OCI-LY3 (cell line): ENCODE measurements at regions not wholly inside any gene's neighbourhood (a gene's known extent, or its start where the extent isn't known, plus 50 kb on each side); places are given as distances from the start of the nearest gene placed in this dataset.

Source experiments
- H2AFZ ChIP-seq: fragments of 200-600, 300-600 bp; shearing (Covaris generic); 2 replicates; pipeline ENCODE4 v1.6.0; 2014; ENCODE audit warnings: antibody characterized with exemption, low read depth, low read length
- H3K27ac ChIP-seq: fragments of 200-600, 300-600 bp; sonication (generic); 2 replicates; pipeline ENCODE4 v1.5.1; 2014; ENCODE audit warnings: mild to moderate bottlenecking, low read length, moderate library complexity, mixed read lengths
- H3K27me3 ChIP-seq: fragments of 200-600, 300-600 bp; sonication (generic); 2 replicates; pipeline ENCODE4 v1.6.1; 2014; ENCODE audit warnings: low read depth, low read length, mixed read lengths
- H3K36me3 ChIP-seq: fragments of 200-600, 300-600 bp; sonication (generic); replicated peaks from 2 replicates; pipeline ENCODE3; 2014; ENCODE audit warnings: low read depth, low read length, mixed read lengths
- H3K4me1 ChIP-seq: fragments of 300-600, 200-600 bp; sonication (generic); 2 replicates; pipeline ENCODE4 v1.6.1; 2014; ENCODE audit warnings: low read length, mixed read lengths
- H3K4me2 ChIP-seq: fragments of 200-600, 300-600 bp; sonication (generic); 2 replicates; pipeline ENCODE4 v1.6.1; 2014; ENCODE audit warnings: low read length, mixed read lengths
- H3K4me3 ChIP-seq: fragments of 300-600, 200-600 bp; sonication (generic); 2 replicates; pipeline ENCODE4 v1.5.1; 2014; ENCODE audit warnings: antibody characterized with exemption, mild to moderate bottlenecking, low read length, moderate library complexity
- H3K79me2 ChIP-seq: fragments of 300-600, 200-600 bp; shearing (Covaris generic); 2 replicates; pipeline ENCODE4 v1.6.1; 2014; ENCODE audit warnings: mild to moderate bottlenecking, low read length, mixed read lengths
- H3K9ac ChIP-seq: fragments of 300-600, 200-600 bp; shearing (Covaris generic); 2 replicates; pipeline ENCODE4 v1.6.0; 2014; ENCODE audit warnings: mild to moderate bottlenecking, low read length, moderate library complexity
- H3K9me3 ChIP-seq: fragments of 200-600, 300-600 bp; shearing (Covaris generic); 2 replicates; pipeline ENCODE4 v1.6.1; 2014; ENCODE audit warnings: low read length, mixed read lengths; ENCODE audit not compliant: insufficient read depth
- H4K20me1 ChIP-seq: fragments of 200-600, 300-600 bp; sonication (generic); 2 replicates; pipeline ENCODE4 v1.6.1; 2016; ENCODE audit warnings: low read length, mixed read lengths; ENCODE audit not compliant: insufficient read depth
- EZH2phosphoT487 ChIP-seq: fragments of 200-600 bp; shearing (Covaris generic); IDR thresholded peaks from 2 replicates; pipeline ENCODE4 v1.6.1; 2018; ENCODE audit warnings: antibody characterized with exemption, mixed run types, low read depth
- TF ChIP-seq, protein P1 (sequence below): fragments of 200-600, 300-600 bp; sonication (generic); IDR thresholded peaks from 2 replicates; pipeline ENCODE4 v1.5.1; 2014; ENCODE audit warnings: antibody characterized with exemption, low read length, low read depth

DNA sequence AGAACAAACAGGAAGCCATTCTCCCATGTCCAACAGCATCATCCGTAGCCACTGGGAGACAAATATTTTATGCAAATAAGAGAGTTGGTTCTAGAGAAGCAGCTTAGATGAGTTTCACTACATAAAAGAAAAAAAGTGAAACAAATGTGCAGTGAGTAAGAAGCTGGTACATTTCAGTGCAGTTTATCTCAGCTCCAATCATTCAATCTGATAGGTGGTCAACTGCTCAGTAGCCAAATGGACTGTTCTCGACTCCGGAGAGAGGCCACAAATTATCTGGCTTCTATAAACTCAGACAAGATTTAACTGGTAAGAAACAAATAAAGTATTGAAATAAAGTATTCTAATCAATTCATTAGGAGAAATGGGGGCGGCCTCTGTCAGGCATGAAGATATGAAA lies 68.3 kb downstream of the MAF start:
- no peaks in the 10 kb centered on the region for H3K36me3 ChIP-seq
- H3K4me1 ChIP-seq, result no peaks in the 10 kb centered on the region

DNA sequence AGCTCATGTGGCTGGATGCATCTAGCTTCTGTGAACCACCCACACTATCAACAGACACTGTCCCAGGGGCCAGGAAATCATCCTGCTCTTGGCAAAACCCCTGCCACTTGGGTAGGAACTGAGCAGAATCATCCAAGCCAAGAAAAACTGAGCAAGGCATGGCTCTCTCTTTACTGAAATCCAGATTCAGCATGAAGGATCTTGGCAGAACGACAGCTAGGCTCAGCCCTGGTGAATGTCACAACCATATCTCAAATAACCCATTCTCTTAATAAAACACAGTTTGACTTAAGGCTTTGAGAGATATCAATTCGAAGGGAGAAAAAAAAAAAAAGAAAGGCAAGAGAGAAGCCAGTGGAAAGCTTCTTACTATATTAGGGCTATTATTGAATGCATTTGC lies 72.2 kb downstream of the MAF start:
- H3K36me3 ChIP-seq, result no peaks in the 10 kb centered on the region
- no peaks in the 10 kb centered on the region for H3K9me3 ChIP-seq
- H3K4me2 ChIP-seq, result no peak overlapping the region
- H3K79me2 ChIP-seq, result no peaks in the 10 kb centered on the region
- no peak overlapping the region for H3K27ac ChIP-seq
- no peak overlapping the region for H3K9ac ChIP-seq
- H3K4me3 ChIP-seq, result no peak overlapping the region
- H3K4me1 ChIP-seq, result no peaks in the 10 kb centered on the region
- H2AFZ ChIP-seq, result no peak overlapping the region
- no peaks in the 10 kb centered on the region for H3K27me3 ChIP-seq
- TF ChIP-seq, protein P1, sequence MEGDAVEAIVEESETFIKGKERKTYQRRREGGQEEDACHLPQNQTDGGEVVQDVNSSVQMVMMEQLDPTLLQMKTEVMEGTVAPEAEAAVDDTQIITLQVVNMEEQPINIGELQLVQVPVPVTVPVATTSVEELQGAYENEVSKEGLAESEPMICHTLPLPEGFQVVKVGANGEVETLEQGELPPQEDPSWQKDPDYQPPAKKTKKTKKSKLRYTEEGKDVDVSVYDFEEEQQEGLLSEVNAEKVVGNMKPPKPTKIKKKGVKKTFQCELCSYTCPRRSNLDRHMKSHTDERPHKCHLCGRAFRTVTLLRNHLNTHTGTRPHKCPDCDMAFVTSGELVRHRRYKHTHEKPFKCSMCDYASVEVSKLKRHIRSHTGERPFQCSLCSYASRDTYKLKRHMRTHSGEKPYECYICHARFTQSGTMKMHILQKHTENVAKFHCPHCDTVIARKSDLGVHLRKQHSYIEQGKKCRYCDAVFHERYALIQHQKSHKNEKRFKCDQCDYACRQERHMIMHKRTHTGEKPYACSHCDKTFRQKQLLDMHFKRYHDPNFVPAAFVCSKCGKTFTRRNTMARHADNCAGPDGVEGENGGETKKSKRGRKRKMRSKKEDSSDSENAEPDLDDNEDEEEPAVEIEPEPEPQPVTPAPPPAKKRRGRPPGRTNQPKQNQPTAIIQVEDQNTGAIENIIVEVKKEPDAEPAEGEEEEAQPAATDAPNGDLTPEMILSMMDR, result no peak
- no peaks in the 10 kb centered on the region for H4K20me1 ChIP-seq

More for the DNA sequence above, 68.3 kb downstream of the MAF start:
- Histone ChIP-seq H2AFZ (no peak overlapping the region), H3K27ac (no peak overlapping the region), H3K4me3 (no peak overlapping the region), H3K27me3 (no peaks in the 10 kb centered on the region; the same call in 1 of the 2 replicates), H3K9me3 (no peaks in the 10 kb centered on the region), H4K20me1 (no peaks in the 10 kb centered on the region), H3K9ac (no peak overlapping the region), H3K4me2 (no peak overlapping the region), H3K79me2 (no peaks in the 10 kb centered on the region)
- TF ChIP-seq, protein P1, result no peak
- TF ChIP-seq EZH2phosphoT487, result no peak

DNA sequence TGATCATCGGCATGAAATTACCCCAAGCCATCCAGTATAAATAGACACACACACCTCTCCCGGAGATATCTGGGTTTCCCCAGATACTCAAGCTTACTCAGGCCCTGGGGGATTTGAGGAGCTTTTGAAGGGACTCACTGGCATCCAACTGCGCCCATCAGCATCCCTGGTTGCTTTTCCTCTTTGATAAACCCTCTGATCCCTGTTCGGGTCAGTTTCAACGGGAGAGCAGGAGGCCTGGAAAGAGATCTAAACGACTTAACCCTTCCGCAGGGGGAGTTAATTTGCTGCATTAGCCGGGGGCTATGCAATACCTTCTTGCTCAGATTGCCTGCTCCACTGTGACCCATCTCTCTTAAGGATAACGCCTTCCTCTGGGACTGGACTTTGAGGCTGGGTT lies 76.6 kb downstream of the MAF start:
- Histone ChIP-seq H3K4me3 (no peak overlapping the region), H3K79me2 (no peaks in the 10 kb centered on the region), H3K9me3 (no peaks in the 10 kb centered on the region), H2AFZ (no peak overlapping the region), H3K4me1 (no peaks in the 10 kb centered on the region), H3K9ac (no peak overlapping the region), H4K20me1 (no peaks in the 10 kb centered on the region), H3K27ac (no peak overlapping the region), H3K4me2 (no peak overlapping the region), H3K36me3 (no peaks in the 10 kb centered on the region), H3K27me3 (no peaks in the 10 kb centered on the region)
- TF ChIP-seq, protein P1, result no peak
- TF ChIP-seq EZH2phosphoT487, result no peak

DNA sequence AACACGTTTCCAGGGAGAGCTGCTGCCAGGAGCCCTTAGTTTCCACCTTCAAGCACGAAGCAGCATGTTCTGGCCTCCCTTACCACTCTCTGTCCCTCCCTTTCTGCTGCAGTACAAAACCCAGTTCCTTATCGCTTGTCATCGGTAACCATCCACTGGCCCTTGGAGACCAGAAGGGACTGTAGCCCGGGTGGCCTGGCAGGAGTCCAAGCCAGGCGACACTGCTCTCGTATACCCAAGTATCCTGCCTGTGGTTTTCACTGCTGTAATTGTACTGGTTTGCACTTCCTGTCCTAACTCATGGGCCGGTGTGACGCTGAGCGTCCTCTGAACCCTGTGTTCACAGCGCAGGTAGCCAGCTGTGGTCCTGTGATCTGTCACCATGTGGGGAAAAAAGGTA lies 81.1 kb downstream of the MAF start:
- Histone ChIP-seq H3K4me3 (no peak overlapping the region), H3K4me1 (no peaks in the 10 kb centered on the region), H3K9ac (no peak overlapping the region), H4K20me1 (no peaks in the 10 kb centered on the region), H2AFZ (no peak overlapping the region), H3K27ac (no peak overlapping the region), H3K79me2 (no peaks in the 10 kb centered on the region), H3K36me3 (no peaks in the 10 kb centered on the region), H3K4me2 (no peak overlapping the region), H3K27me3 (no peaks in the 10 kb centered on the region), H3K9me3 (no peaks in the 10 kb centered on the region)
- TF ChIP-seq EZH2phosphoT487, result no peak
- TF ChIP-seq, protein P1, result no peak
